SH-SY5Y (cell line): ENCODE measurements at regions not wholly inside any gene's neighbourhood (a gene's known extent, or its start where the extent isn't known, plus 50 kb on each side); places are given as distances from the start of the nearest gene placed in this dataset.

ENCODE experiments used
- GATA2 ChIP-seq: IDR thresholded peaks from 2 replicates; pipeline ENCODE4 v1.6.1; 2011; ENCODE audit warnings: mild to moderate bottlenecking, low read depth, low read length
- GATA3 ChIP-seq: IDR thresholded peaks from 2 replicates; pipeline ENCODE4 v1.6.1; 2011; ENCODE audit warnings: low read depth, mild to moderate bottlenecking, low read length, moderate library complexity

DNA sequence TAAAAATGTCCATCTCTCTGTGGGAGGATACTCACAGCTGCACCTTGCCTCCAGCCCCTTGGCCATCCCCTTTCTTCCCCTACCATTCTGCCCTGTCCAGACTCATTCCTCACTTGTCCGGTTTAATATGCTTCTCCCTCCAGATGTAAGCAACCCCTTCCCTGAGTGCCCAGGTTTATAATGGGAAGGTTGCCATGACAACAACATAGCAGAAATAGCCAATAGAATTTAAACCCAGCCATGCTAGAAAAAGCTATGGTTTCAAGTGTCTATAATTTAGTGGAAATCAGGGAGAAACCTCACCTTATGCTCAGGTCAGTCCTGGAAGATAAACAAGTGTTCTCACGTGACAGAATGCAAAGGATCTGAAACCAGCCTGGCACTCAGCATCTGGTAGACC lies 196.0 kb upstream of the FZD8 start:
- TF ChIP-seq GATA2, result no peak
- TF ChIP-seq GATA3, result no peak
